GM19240 (cell line): ENCODE measurements at regions not wholly inside any gene's neighbourhood (a gene's known extent, or its start where the extent isn't known, plus 50 kb on each side); places are given as distances from the start of the nearest gene placed in this dataset.
"Not testable (repeated sequence)": the region's sequence is repeated elsewhere in the genome, so short reads cannot be mapped to it uniquely, and the experiment has no call there.

ENCODE experiments used
- DNase-seq: peaks from one replicate; pipeline ENCODE4 v3.0.0; 2011; ENCODE audit warnings: low spot score; ENCODE audit not compliant: insufficient read length

DNA sequence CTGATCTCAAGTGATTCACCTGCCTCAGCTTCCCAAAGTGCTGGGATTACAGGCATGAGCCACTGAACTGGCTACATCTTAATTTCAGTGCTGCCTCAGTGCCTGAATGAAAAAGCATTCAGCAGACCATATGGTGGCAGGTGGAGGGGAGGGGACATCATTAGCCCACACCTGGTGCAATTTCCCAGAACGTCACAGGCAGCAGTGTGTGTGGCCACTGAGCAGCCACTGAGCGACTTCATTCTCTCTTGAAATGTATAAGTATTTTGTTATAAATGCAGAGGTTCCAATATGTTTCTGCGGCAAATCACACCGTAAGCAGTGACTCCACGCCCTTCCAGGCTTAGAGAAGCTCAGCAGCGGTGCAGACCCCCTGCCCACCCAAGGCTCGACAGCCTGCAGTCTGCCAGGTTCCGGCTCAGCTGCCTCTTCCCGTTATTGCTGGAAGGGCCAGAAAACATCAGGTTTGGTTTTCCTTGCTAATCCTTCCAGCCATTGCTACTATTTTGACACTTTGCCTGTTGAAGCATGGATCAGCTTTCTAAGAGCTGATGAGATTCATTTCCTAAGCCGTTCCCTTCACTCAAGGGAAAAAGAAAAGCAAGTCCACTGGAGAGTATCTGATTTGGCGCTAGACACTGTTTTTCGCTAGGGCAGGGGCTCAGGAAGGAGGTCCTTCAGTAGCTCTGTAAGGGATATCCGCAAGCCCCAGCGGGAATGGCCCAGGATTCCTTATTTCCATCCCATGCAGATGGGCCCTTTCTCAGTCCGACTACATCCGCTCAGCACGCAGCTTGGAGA lies 250.7 kb downstream of the VAPA start:
- no peak for DNase-seq

DNA sequence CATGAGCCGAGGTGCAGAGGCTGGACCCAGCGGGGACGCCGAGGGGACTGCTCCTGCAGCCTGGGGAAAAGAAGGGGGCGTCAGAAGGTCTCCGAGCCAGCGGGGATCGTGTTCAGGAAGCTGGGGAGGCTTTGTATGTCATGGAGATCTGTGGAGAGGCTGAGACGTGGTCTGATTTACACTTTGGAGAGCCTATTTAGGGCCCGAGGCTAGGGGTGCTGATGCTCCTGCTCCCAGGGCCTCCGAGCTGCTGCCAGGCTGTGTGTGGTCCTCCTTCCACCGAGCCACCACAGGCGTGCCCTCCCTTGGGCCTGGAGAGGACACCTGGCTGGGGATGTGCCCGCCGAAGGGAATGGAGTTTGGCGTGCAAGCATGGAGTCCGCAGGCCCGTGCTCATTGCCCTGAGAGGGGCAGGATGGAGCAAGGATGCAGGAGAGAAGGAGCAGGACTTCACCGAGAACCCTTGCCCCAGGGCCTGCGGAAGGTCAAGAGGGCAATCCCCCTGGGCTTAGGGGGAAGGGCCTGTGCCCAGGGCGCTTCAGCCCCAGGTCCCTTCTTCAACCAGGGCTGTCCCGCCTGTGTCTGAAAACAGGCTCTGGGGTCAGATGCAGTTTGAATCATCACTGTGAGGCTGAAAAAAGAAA lies 252.5 kb downstream of the VAPA start:
- no peak for DNase-seq

DNA sequence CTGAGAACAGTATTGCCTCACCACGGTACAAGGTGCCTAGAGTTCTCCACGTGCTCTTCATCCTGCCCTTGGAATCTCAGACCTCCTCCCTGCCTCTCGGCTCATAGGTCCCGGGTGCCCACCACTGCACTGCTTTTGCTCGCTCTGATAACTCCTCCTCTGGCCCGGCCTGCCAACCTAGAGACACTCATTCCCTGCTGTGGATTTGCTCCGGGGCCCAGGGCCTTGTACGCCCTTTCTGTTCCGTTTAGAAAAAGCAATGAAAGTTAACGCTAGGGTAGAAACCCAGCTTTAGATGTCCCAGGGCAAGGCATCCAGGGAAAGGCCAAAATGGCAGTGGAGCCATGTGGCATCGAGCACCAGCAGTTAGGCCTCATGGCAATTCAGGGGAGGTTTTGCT lies 253.9 kb downstream of the VAPA start:
- no peak for DNase-seq

DNA sequence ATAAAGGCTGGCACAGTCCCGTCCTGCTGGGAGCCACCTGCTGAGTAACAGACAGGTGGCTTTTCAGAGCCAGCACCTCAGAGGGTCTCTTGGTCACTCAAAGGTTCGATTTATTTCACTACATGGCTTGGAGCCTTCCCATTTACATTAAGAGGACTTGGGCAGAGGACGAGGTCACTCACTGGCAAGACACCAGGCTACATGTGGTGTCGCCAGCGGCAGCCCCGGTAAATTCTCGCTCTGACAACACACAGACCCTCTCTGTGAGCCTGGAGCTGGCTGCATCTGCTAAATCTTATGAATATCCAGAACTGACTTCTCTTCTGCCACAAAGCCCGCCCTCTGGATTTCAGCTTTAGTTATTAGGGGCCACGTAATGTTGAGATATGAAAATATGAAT lies 254.7 kb downstream of the VAPA start:
- DNase-seq, result no peak

DNA sequence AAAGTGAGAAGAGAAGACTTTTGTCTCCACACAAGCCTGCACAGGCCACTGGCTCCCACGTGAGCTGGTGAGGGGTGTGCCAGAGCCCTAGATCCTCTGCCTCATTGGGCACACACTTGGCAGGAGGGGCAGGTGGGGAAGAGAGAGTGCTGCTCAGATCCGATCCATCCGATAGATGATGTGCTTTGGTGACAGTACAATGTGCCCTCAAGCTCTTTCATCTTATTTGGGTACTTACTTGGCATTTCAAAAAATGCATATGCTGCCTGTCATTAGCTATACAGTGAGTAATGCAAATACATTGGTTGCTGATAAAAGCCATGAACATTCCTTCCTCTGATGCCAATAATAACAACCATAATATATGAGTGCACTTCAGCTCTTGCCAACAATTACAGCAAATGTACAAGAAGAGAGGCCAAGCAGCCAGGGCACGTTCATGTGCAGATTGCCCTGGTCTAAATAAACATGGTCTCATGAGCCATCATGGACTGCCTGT lies 255.3 kb downstream of the VAPA start:
- no peak for DNase-seq

DNA sequence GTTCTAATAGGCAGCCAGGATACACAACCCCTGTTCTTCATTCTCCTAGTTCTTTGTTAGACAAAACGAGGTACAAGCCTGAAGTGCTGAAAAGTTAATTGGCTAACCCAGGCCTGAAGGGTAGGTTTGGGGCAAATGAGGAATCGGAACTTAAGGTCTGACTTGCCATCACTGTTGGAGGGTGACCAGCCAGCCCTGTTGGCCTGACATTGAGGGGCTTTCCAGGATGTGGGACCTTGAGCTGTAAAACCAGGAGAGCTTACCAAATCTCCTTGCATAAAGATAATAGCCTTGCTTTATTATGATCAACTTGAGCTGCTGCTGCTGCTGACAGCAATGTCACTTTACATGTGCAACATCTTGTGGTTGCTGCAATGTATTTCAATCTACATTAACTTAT lies 256.0 kb downstream of the VAPA start:
- no peak for DNase-seq

DNA sequence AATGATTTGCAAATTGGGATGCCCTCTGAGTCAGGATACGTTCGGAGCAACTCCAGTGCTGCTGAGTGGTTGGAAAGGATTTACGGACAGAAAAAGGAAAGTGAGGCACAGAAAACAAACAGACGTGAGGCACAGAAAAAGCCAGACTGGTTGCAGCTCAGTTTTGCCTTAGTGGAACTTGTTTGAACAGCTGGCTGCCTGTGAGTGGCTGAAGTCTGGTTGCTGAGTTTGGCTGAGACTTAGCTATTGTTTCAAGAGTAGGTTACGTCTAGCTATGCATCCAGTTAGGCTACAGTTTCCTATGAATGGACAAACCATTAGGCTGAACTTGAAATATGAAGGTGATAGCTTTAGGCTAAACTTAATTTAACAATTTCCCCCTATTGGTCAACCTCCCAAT lies 256.6 kb downstream of the VAPA start:
- no peak for DNase-seq

DNA sequence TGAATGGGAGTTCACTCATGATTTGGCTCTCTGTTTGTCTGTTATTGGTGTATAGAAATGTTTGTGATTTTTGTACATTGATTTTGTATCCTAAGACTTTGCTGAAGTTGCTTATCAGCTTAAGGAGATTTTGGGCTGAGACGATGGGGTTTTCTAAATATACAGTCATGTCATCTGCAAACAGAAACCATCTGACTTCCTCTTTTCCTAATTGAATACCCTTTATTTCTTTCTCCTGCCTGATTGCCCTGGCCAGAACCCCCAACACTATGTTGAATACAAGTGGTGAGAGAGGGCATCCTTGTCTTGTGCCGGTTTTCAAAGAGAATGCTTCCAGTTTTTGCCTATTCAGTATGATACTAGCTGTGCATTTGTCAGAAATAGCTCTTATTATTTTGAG lies 261.5 kb downstream of the VAPA start:
- not testable (repeated sequence) for DNase-seq

DNA sequence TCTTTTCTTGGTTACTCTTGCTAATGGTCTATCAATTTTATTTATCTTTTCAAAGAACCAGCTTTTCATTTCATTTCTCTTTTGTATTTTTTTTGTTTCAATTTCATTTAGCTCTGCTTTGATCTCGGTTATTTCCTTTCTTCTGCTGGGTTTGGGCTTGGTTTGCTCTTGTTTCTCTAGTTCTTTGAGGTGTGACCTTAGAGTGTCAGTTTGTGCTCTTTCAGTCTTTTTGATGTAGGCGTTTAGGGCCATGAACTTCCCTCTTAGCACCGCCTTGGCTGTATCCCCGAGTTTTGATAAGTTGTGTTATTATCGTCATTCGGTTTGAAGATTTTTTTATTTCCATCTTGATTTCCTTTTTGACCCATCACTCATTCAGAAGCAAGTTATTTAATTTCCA lies 265.5 kb downstream of the VAPA start:
- not testable (repeated sequence) for DNase-seq

DNA sequence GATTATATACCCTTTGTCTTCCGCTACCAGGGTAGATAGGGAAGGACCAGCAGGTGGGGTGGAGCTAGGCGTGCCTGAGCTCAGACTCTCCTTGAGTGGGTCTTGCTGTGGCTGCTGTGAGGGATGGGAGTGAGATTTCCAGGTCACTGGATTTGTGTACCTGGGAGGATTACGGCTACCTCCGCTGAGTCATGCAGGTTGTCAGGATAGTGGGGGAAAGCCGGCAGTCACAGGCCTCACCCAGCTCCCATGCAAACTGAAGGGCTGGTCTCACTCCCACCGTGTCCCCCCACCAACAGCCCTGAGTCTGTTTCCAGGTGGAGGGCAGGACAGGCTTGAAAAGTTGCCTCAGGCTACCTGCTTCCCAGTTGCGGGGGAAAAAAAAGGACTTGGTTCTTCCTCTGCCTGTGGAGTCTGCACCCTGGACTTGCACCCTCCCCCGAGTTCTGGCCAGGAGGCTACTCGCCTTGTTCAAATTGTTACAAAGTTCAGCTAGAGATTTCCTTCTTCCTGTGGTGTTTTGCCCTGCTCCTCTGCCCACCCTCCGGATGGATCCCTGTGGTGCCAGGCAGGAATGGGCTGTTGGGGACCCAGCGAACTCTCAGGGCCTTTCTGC lies 268.3 kb downstream of the VAPA start:
- DNase-seq, result no peak

DNA sequence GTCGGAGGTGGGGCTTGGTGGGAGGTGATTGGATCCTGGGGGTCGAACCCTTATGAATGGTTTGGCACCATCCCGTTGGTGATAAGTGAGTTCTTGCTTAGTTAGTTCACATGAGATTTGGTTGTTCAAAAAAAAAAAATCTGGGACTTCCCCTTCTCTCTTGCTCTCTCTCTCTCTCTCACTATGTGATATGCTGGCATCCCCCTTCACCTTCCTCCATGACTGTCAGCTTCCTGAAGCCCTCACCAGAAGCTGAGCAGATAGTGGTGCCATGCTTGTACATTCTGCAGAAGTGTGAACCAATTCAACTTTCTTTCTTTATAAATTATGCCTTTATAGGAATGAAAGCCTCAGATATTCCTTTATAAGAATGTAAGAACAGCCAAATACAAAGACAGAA lies 269.7 kb upstream of the APCDD1 start:
- DNase-seq, result no peak

DNA sequence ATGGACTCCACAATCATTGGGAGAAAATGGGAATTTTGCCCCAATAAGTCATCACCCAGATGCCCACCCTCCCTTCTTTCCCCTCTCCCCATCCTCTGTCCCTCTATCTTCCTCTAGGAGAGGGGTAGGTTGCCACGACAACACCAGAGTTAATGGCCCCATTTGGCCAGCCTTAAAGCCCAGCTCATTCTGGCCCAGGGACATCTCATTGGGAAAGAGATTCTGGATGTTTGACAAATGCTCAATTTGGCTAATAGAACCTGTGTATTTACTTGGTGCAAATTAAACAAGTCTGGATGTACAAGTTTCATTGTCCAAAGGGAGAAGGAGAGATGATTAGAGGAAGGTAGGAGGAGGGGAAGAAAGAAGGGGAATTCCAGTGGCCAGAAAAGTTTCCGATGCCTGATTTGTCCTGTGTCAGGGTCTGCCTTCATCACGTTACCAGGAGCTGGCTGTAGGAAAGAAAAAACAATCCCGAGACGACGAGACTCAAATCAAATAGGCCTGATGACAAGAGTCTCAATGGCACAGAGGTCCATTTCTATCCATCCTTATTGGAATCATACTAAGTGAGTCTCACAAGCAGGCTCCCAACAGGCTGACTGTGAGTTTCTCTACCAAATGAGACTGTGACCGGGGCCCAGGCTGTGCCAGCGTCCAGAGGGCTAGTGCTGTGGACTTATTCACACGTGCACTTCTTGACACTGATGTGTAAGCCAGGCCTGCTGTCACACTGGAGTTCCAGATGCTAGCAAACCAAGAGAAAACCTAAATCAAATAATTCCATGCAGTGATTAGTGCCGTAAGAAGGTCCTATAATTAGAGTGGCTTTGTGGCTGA lies 265.2 kb upstream of the APCDD1 start:
- DNase-seq, result no peak

DNA sequence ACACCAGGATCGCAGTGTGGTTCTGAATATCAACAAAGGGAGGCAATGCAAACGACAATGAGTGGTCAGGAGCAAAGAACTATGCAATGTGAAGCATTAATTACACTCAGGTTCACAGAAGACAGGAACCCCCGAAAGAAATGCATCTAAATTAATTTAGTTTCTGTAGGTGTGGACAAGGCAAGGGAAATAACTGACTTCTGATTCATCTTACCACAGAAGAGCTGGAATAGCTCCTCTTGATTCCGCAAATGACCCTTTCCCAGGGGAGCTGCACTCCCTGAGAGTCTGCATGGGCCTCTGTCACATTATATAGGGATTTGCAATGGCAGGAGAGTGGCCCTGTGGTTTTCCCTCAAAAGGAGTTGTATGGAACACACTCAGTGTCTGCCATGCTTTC lies 263.9 kb upstream of the APCDD1 start:
- DNase-seq, result no peak

DNA sequence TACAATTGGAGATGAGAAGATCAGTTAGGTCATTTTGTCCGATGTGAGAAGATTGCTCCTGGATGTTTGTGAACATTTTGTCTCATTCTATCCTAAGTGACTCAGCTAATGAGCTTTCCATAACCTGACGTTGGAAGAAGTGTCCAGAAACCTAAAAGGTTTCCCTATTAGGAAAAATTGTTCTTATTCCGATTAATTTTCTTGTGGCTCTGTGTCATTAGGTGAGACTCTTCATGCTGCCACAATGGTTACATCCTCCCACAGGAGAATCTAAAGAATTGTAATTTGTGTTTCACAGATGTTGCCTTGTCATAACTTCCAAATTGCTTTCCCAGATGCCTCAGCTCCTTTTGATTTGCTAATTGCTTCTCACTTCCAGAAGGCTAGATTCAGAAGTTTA lies 261.0 kb upstream of the APCDD1 start:
- no peak for DNase-seq

DNA sequence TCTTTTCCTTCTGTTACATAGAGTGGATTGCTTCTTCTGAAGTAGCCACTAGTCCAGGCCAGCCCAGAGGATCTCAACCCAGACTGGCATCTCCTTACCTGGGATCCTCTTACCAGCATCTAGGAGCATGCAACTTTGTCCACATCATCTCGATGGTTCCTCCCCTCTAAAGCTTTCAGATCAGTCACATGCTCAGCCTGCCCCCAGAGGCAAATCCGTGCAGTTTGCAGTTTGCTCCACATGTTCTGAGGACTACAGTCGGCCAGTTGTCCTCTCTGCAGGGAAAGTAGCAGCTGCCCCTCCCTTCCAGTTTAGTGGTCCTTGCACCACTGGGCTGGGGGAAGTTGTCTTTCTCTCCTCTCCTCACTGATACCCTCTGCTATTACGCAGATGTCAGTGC lies 259.8 kb upstream of the APCDD1 start:
- DNase-seq, result no peak

DNA sequence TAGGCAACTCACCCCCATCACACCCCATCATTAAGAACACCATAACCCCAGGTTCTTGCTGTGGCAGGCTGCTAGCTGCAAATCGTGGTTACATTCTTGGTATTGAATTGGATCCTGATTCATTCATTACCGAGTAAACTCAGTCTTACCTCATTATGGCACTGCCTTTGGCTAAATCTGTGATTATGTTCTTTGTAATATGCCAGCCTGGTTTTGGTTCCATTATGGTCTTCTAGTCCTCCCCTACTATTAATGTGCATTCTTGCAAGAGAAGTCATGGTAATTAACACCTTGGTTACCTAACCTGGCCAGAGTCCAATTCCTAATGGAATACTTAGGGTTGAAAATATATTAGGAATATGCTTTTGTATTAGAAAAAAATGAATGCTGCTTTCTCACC lies 258.9 kb upstream of the APCDD1 start:
- no peak for DNase-seq

DNA sequence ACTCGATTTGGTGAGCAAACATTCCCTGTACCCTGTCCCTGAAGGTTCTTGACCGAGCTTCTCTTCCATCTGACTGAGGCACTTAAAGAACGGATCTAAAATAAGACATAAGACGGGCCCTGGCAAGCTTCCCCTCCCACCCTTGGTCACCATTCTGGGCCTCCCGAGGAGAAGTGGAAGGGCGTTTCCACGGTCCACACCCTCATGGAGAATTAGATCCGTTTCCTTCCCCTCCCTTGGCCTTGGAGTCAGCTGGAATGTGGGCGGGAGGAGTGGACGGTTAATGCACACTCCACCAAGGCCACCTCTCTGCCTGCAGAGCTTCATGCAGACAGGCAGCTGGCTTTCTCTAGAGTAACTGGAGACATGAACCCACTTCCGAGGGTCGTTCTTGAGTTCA lies 257.3 kb upstream of the APCDD1 start:
- DNase-seq, result no peak

DNA sequence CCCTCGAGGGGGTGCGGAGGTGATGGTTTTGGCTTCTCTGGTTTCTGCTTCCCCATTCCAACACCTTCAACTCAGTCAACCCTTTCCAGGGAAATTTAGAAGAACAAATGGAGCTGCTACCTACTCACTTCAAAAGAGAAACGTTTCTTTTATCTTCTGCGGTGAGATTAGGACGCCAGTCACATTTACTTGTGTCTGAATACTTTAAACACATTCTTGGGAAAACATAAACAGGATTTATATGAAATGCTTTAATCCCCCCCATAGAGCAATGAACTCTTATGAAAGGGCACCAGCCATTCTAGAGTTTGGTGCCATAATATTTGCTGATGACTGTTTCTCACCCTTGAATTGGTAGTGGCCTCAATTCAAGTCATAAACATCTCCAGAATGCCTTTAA lies 253.2 kb upstream of the APCDD1 start:
- DNase-seq, result no peak

DNA sequence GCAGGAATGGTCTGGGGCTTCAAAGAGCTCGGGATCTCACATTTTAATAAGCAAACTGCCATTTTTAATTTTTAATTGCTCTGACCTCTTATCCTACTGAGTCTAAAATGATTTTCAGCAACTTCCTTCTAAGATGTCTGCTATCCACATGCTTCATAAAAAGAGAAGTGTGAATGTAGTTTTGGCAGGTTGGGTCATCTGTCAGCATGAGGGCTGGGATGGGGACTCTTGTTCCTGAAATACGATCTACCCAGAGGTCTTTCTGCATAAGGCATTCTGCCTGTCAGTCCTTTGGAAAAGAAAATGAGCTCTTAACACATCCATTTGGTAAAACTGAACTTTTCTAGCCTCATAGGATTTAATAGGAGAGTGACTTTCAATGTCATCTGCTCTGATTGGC lies 252.8 kb upstream of the APCDD1 start:
- DNase-seq, result no peak

DNA sequence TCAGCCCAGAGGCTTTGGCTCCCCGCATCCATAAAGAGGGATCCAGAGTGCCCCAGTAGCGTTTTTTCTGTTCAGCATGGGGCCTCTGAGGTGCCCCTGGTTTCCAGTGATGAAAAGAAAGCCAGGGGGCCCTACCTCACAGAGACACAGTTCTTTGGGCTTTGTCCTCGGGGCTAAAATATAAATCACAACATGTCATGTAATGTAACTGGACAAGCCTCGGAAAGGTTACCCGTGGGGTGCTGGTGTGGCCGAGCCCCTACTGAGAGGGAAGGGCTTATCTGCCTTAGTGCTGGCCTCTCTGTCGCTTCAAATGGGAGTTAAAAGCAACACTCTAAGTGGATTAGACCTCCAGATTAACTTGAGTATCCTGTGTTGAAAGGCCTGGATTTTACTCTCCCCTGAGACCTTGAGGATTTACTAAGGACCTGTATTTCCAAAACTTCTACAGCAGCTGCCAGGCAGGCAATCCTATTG lies 251.6 kb upstream of the APCDD1 start:
- no peak for DNase-seq

DNA sequence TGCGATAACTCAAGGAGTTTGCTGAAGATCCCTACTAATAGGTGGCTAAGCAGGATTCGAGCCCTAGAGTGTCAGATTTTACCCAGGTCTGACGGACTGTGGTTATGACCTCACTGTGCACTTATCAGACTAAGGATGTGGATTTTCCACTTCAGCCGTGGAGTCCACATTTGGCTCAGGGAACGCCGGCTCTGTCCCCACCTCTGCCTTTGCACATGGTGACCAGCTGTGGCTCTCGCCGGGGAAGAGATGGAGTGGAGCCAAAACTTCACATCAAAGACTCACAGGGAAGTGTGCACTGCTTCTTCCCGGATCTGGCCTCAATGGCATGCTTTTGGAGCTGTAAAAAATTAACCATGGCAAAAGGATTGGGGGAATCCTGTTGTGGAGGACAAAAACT lies 249.3 kb upstream of the APCDD1 start:
- no peak for DNase-seq
